ENCODE measurements at regions not wholly inside any gene's neighbourhood (a gene's known extent, or its start where the extent isn't known, plus 50 kb on each side); places are given as distances from the start of the nearest gene placed in this dataset.

DNA sequence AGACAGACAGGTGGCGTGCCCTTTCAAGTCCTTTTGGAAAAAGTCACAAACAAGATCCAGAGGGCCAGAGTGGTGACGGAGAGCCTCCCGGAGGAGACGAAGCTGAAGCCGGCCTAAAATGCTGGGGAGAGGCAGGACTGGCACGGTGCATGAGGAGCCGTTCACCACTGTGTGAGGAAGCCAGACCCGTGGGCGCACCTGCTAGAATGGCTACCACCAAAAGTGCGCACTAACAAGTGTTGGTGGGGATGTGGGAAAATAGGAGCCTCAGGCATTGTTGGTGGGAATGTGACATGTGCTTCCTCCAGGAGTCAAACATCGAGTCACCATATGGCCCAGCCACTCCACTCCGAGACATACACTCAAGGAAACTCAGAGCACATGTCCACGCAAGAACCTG lies 67.4 kb upstream of the HELT start:
- DNase-seq (no peak), FAIRE-seq (no peak)
- TF ChIP-seq, protein P1, sequence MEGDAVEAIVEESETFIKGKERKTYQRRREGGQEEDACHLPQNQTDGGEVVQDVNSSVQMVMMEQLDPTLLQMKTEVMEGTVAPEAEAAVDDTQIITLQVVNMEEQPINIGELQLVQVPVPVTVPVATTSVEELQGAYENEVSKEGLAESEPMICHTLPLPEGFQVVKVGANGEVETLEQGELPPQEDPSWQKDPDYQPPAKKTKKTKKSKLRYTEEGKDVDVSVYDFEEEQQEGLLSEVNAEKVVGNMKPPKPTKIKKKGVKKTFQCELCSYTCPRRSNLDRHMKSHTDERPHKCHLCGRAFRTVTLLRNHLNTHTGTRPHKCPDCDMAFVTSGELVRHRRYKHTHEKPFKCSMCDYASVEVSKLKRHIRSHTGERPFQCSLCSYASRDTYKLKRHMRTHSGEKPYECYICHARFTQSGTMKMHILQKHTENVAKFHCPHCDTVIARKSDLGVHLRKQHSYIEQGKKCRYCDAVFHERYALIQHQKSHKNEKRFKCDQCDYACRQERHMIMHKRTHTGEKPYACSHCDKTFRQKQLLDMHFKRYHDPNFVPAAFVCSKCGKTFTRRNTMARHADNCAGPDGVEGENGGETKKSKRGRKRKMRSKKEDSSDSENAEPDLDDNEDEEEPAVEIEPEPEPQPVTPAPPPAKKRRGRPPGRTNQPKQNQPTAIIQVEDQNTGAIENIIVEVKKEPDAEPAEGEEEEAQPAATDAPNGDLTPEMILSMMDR (IDR thresholded peaks at IDR 0.05; ENCODE audit: borderline replicate concordance, extremely low read depth, insufficient read depth), result no peak
- H3K4me3 ChIP-seq (ENCODE audit: low read length in 3 of 3), result no peak overlapping the region
- no peaks in the 10 kb centered on the region for H3K9me3 ChIP-seq (ENCODE audit: control insufficient read depth in 2 of 3, insufficient read depth in 1 of 3, low read length in 3 of 3)
- H3K27me3 ChIP-seq (ENCODE audit: control insufficient read depth, insufficient read depth, low read length), result no peaks in the 10 kb centered on the region
- no peaks in the 10 kb centered on the region for H3K4me1 ChIP-seq (ENCODE audit: control insufficient read depth in 2 of 3, insufficient read depth in 2 of 3, low read depth in 1 of 3, low read length in 3 of 3)
- no peaks in the 10 kb centered on the region for H3K36me3 ChIP-seq (ENCODE audit: control insufficient read depth in 2 of 3, insufficient read depth in 3 of 3, low read length in 3 of 3)
- intact Hi-C loops (cut with DNase I), result no loop called here
- H3K27ac ChIP-seq (ENCODE audit: low read depth in 2 of 2, low read length in 2 of 2), result no peak overlapping the region
- H3K9ac ChIP-seq (ENCODE audit: low read length in 3 of 3), result no peak overlapping the region

DNA sequence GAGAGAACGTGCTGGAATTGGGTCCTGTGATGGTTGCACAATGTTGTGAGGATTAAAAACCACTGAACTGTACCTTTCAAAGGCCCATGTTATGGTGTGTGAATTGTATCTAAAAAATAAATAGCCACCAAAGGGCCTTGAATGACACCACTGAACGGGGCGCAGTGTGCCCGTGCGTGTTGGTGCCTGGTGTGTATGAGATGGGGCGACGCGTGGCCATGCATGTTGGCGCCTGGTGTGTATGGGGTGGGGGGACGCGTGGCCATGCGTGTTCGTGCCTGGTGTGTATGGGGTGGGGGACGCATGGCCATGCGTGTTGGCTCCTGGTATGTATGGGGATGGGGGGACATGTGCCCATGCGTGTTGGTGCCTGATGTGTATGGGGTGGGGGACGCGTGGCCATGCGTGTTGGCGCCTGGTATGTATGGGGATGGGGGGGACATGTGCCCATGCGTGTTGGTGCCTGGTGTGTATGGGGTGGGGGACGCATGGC lies 66.6 kb upstream of the HELT start:
- DNase-seq, result no peak

DNA sequence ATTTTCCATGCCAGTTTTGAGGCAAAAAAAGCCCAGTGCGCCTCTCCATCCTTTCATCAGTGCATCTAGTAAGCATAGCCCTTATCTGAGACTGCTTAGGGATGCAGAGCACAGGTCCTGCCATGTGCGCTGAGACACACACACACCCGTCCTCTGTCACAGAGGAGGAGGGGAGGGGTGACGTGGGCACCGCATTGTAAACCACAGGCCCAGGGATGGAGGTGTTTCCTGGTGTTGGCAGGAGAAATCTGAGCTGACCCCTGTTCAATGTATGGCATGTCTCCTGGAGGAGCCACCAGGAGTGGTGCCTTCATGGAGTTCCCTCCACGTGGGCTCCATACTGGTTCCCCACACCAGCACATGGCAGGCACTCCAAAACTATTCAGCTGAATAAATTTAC lies 65.8 kb upstream of the HELT start:
- H3K9me3 ChIP-seq (ENCODE audit: control insufficient read depth in 2 of 3, insufficient read depth in 1 of 3, low read length in 3 of 3), result no peaks in the 10 kb centered on the region
- no peaks in the 10 kb centered on the region for H3K36me3 ChIP-seq (ENCODE audit: control insufficient read depth in 2 of 3, insufficient read depth in 3 of 3, low read length in 3 of 3)
- no peak for DNase-seq
- no peak overlapping the region for H3K27ac ChIP-seq (ENCODE audit: low read depth in 2 of 2, low read length in 2 of 2)
- no peaks in the 10 kb centered on the region for H3K4me1 ChIP-seq (ENCODE audit: control insufficient read depth in 2 of 3, insufficient read depth in 2 of 3, low read depth in 1 of 3, low read length in 3 of 3)
- TF ChIP-seq, protein P1 (IDR thresholded peaks at IDR 0.05; ENCODE audit: borderline replicate concordance, extremely low read depth, insufficient read depth), result no peak
- no peaks in the 10 kb centered on the region for H3K27me3 ChIP-seq (ENCODE audit: control insufficient read depth, insufficient read depth, low read length)
- intact Hi-C loops (cut with DNase I), result no loop called here
- FAIRE-seq, result no peak
- no peak overlapping the region for H3K4me3 ChIP-seq (ENCODE audit: low read length in 3 of 3)
- no peak overlapping the region for H3K9ac ChIP-seq (ENCODE audit: low read length in 3 of 3)

More for the DNA sequence above, 66.6 kb upstream of the HELT start:
- Histone ChIP-seq H3K36me3 (ENCODE audit: control insufficient read depth in 2 of 3, insufficient read depth in 3 of 3, low read length in 3 of 3) (no peaks in the 10 kb centered on the region), H3K9me3 (ENCODE audit: control insufficient read depth in 2 of 3, insufficient read depth in 1 of 3, low read length in 3 of 3) (no peaks in the 10 kb centered on the region), H3K4me3 (ENCODE audit: low read length in 3 of 3) (no peak overlapping the region), H3K4me1 (ENCODE audit: control insufficient read depth in 2 of 3, insufficient read depth in 2 of 3, low read depth in 1 of 3, low read length in 3 of 3) (no peaks in the 10 kb centered on the region), H3K27me3 (ENCODE audit: control insufficient read depth, insufficient read depth, low read length) (no peaks in the 10 kb centered on the region), H3K9ac (ENCODE audit: low read length in 3 of 3) (no peak overlapping the region), H3K27ac (ENCODE audit: low read depth in 2 of 2, low read length in 2 of 2) (no peak overlapping the region)
- TF ChIP-seq, protein P1 (IDR thresholded peaks at IDR 0.05; ENCODE audit: borderline replicate concordance, extremely low read depth, insufficient read depth), result no peak
- intact Hi-C loops (cut with DNase I), result no loop called here
- no peak for FAIRE-seq

DNA sequence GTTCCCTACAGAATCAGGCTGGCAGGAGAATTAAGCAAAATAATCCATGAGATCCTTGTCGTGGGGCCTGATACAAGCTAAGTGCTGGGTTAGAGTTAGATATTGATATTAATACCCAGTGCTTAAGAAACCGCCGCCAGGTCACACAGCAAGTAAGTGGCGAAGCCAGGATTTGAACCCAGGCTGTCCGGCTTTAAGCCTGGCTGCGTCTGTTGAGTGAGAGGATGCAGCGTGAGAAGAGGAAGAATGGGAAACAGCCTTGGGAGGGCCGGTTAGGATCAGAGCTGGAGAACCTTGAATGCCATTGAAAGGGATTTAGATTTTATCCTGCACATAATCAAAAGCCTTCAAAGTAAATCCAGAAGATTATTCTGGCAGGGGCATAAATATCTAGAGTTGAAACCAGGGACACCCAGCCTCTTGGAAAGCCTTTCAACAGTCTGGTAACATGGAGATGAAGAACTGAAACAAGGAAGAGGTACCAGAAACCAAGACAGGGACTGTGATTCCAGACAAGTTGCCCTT lies 64.8 kb upstream of the HELT start:
- no peak overlapping the region for H3K9ac ChIP-seq (ENCODE audit: low read length in 3 of 3)
- no peaks in the 10 kb centered on the region for H3K36me3 ChIP-seq (ENCODE audit: control insufficient read depth in 2 of 3, insufficient read depth in 3 of 3, low read length in 3 of 3)
- no peak overlapping the region for H3K27ac ChIP-seq (ENCODE audit: low read depth in 2 of 2, low read length in 2 of 2)
- intact Hi-C loops (cut with DNase I), result no loop called here
- H3K4me3 ChIP-seq (ENCODE audit: low read length in 3 of 3), result no peak overlapping the region
- H3K4me1 ChIP-seq (ENCODE audit: control insufficient read depth in 2 of 3, insufficient read depth in 2 of 3, low read depth in 1 of 3, low read length in 3 of 3), result no peaks in the 10 kb centered on the region
- TF ChIP-seq, protein P1 (IDR thresholded peaks at IDR 0.05; ENCODE audit: borderline replicate concordance, extremely low read depth, insufficient read depth), result no peak
- FAIRE-seq (no peak), DNase-seq (no peak)
- H3K9me3 ChIP-seq (ENCODE audit: control insufficient read depth in 2 of 3, insufficient read depth in 1 of 3, low read length in 3 of 3), result no peaks in the 10 kb centered on the region
- H3K27me3 ChIP-seq (ENCODE audit: control insufficient read depth, insufficient read depth, low read length), result no peaks in the 10 kb centered on the region

Measured in kidney (tissue), 13 donors.